ENCODE measurements at regions not wholly inside any gene's neighbourhood (a gene's known extent, or its start where the extent isn't known, plus 50 kb on each side); places are given as distances from the start of the nearest gene placed in this dataset.

GRCh38 chr14:58876608-58877007 is 238.8 kb downstream of the DACT1 start:
- H3K4me1 ChIP-seq (ENCODE audit: control insufficient read depth, extremely low read depth, insufficient read depth, low read length) = no peaks in the 10 kb centered on the region
- H3K9me3 ChIP-seq (replicated peaks; ENCODE audit: control insufficient read depth, insufficient read depth, low read length) = no peaks in the 10 kb centered on the region
- no peak for DNase-seq (ENCODE audit: low read depth, low spot score)
- dilution Hi-C loops (cut with MboI; ENCODE audit: extremely low pct_ligation_motif_present, low sequenced_read_pairs) (no loop called here), intact Hi-C loops (cut with micrococcal nuclease) (no loop called here)
- no peaks in the 10 kb centered on the region for H3K36me3 ChIP-seq (ENCODE audit: control insufficient read depth in 2 of 2, extremely low read depth in 1 of 2, insufficient read depth in 2 of 2, low read length in 2 of 2)
- H3K4me3 ChIP-seq (replicated peaks in 1 of 3; ENCODE audit: insufficient read depth in 1 of 3, low read depth in 1 of 3, low read length in 3 of 3) = no peak overlapping the region
- ChIA-PET POLR2A (no interaction called here), CTCF (interaction anchor here (1.1 kb wide), 1 partner anchor 375 kb away, joined by 3 read pairs; no protein-coding TSS in a partner anchor)
- H3K79me2 ChIP-seq (ENCODE audit: control insufficient read depth, insufficient read depth, low read length) = no peaks in the 10 kb centered on the region
- H4K20me1 ChIP-seq (replicated peaks; ENCODE audit: control insufficient read depth, extremely low read depth, insufficient read depth, low read length) = no peaks in the 10 kb centered on the region
- no peak for TF ChIP-seq MYC (IDR thresholded peaks at IDR 0.05; ENCODE audit: low read depth, low read length)
- no peak overlapping the region for H3K9ac ChIP-seq (replicated peaks; ENCODE audit: extremely low read depth, insufficient read depth, low read length)
- H3K4me2 ChIP-seq (ENCODE audit: insufficient read depth, low read length) = no peak overlapping the region
- H3K27ac ChIP-seq (ENCODE audit: insufficient read depth, low read depth, low read length) = no peak overlapping the region
- no TSS peak for BruUV-seq (replicated peaks)
- no peaks in the 10 kb centered on the region for H3K9me1 ChIP-seq (replicated peaks; ENCODE audit: control insufficient read depth, extremely low read depth, insufficient read depth, low read length)
- no peak overlapping the region for H2AFZ ChIP-seq (ENCODE audit: low read depth, low read length)
- FAIRE-seq = no peak
- H3K27me3 ChIP-seq (ENCODE audit: control insufficient read depth in 2 of 2, insufficient read depth in 2 of 2, low read length in 2 of 2) = no peaks in the 10 kb centered on the region

- BruUV-seq (replicated peaks) = no TSS peak
- no peak overlapping the region for H3K4me2 ChIP-seq (ENCODE audit: insufficient read depth, low read length)
Observed at GRCh38 chr14:58878439-58879139, 240.8 kb downstream of the DACT1 start.

More at GRCh38 chr14:58878439-58879139, 240.8 kb downstream of the DACT1 start:
- Histone ChIP-seq H3K9ac (replicated peaks; ENCODE audit: extremely low read depth, insufficient read depth, low read length) (no peak overlapping the region), H2AFZ (ENCODE audit: low read depth, low read length) (no peak overlapping the region), H3K27me3 (ENCODE audit: control insufficient read depth in 2 of 2, insufficient read depth in 2 of 2, low read length in 2 of 2) (peaks cover 0 to 2% of the 10 kb centered on the region in 2 experiments), H3K9me1 (replicated peaks; ENCODE audit: control insufficient read depth, extremely low read depth, insufficient read depth, low read length) (no peaks in the 10 kb centered on the region), H3K4me1 (ENCODE audit: control insufficient read depth, extremely low read depth, insufficient read depth, low read length) (no peaks in the 10 kb centered on the region), H3K36me3 (ENCODE audit: control insufficient read depth in 2 of 2, extremely low read depth in 1 of 2, insufficient read depth in 2 of 2, low read length in 2 of 2) (no peaks in the 10 kb centered on the region), H3K9me3 (replicated peaks; ENCODE audit: control insufficient read depth, insufficient read depth, low read length) (no peaks in the 10 kb centered on the region), H3K27ac (ENCODE audit: insufficient read depth, low read depth, low read length) (no peak overlapping the region), H3K79me2 (ENCODE audit: control insufficient read depth, insufficient read depth, low read length) (no peaks in the 10 kb centered on the region), H4K20me1 (replicated peaks; ENCODE audit: control insufficient read depth, extremely low read depth, insufficient read depth, low read length) (no peaks in the 10 kb centered on the region), H3K4me3 (replicated peaks in 1 of 3; ENCODE audit: insufficient read depth in 1 of 3, low read depth in 1 of 3, low read length in 3 of 3) (no peak overlapping the region)
- FAIRE-seq (no peak), DNase-seq (ENCODE audit: low read depth, low spot score) (no peak)
- TF ChIP-seq EZH2 (IDR thresholded peaks at IDR 0.05; ENCODE audit: borderline replicate concordance, low read depth, low read length, severe bottlenecking) (no peak), POLR2A (IDR thresholded peaks at IDR 0.05; ENCODE audit: low read depth, low read length) (no peak), JUN (IDR thresholded peaks at IDR 0.05; ENCODE audit: borderline replicate concordance, insufficient read depth, insufficient read length, low read depth) (no peak), MYC (IDR thresholded peaks at IDR 0.05; ENCODE audit: low read depth, low read length) (no peak)
- CTCF ChIA-PET = no interaction called here
- intact Hi-C loops (cut with micrococcal nuclease) = no loop called here
- POLR2A ChIA-PET = no interaction called here
- dilution Hi-C loops (cut with MboI; ENCODE audit: extremely low pct_ligation_motif_present, low sequenced_read_pairs) = no loop called here
